Lower leg skin (tissue), 4 donors: ENCODE measurements at regions not wholly inside any gene's neighbourhood (a gene's known extent, or its start where the extent isn't known, plus 50 kb on each side); places are given as distances from the start of the nearest gene placed in this dataset.

ENCODE experiments used
- DNase-seq, 2 donors: peaks; one replicate each; pipeline ENCODE4 v3.0.0-alpha.2; 2019; ENCODE audit warnings: low spot score in 2 of 2
- H3K4me3 ChIP-seq: fragments of 200-600 bp; sonication (generic); 2 replicates; pipeline ENCODE4 v1.5.1; 2017; ENCODE audit warnings: mild to moderate bottlenecking, low read depth; ENCODE audit not compliant: poor library complexity, severe bottlenecking
- CTCF ChIP-seq, 3 donors: fragments of 450-650 bp; IDR thresholded peaks; one replicate each; pipeline ENCODE4 v1.5.1; 2016; ENCODE audit warnings: antibody characterized with exemption in 3 of 3, mild to moderate bottlenecking in 3 of 3, moderate library complexity in 2 of 3
- POLR2A ChIP-seq, 2 donors: fragments of 450-650 bp; IDR thresholded peaks; one replicate each; pipeline ENCODE4 v1.6.1; 2016 to 2017; ENCODE audit warnings: antibody characterized with exemption in 2 of 2, mild to moderate bottlenecking in 1 of 2, moderate library complexity in 1 of 2
- WGBS, 2 donors: methylation state at CpG; one replicate each; pipeline ENCODE4 v1.1.5; 2018; 5-methylcytosine and 5-hydroxymethylcytosine counted together
- intact Hi-C: fragments of 100-400 bp; cut with DNase I; formaldehyde crosslinking; loops from one replicate; pipeline ENCODE4 v1.15.0; 2023; ENCODE audit warnings: low total_unique reads

GRCh38 chr10:56139405-56139804 lies 221.7 kb downstream of the ZWINT start:
- intact Hi-C loops: no loop called here
- 44 to 47% methylated on average over 4 of the region's 4 CpGs for WGBS, 2 donors
- TF ChIP-seq CTCF (IDR thresholded peaks at IDR 0.05) (no peak), POLR2A (IDR thresholded peaks at IDR 0.05) (no peak)

GRCh38 chr10:56135828-56136227 lies 225.2 kb downstream of the ZWINT start:
- no peak overlapping the region for H3K4me3 ChIP-seq
- no peak for DNase-seq
- intact Hi-C loops: no loop called here
- 78 to 86% methylated on average over 4 of the region's 4 CpGs for WGBS, 2 donors
- TF ChIP-seq CTCF (IDR thresholded peaks at IDR 0.05) (no peak), POLR2A (IDR thresholded peaks at IDR 0.05) (no peak)

More at GRCh38 chr10:56139405-56139804, 221.7 kb downstream of the ZWINT start:
- no peak overlapping the region for H3K4me3 ChIP-seq
- DNase-seq: no peak

GRCh38 chr10:56123247-56123646 lies 237.8 kb downstream of the ZWINT start:
- TF ChIP-seq CTCF (IDR thresholded peaks at IDR 0.05): no peak
- no peak for DNase-seq
- intact Hi-C loops: no loop called here
- no peak overlapping the region for H3K4me3 ChIP-seq
- 57 to 59% methylated on average over 1 of the region's 1 CpG for WGBS, 2 donors

GRCh38 chr10:56116684-56117083 lies 244.4 kb downstream of the ZWINT start:
- H3K4me3 ChIP-seq: no peak overlapping the region
- intact Hi-C loops: no loop called here
- TF ChIP-seq CTCF (IDR thresholded peaks at IDR 0.05) (no peak), POLR2A (IDR thresholded peaks at IDR 0.05) (no peak)
- 23 to 28% methylated on average over 1 of the region's 1 CpG for WGBS, 2 donors
- DNase-seq: no peak

- TF ChIP-seq POLR2A (IDR thresholded peaks at IDR 0.05): no peak
- no peak for TF ChIP-seq CTCF (IDR thresholded peaks at IDR 0.05)
- intact Hi-C loops: no loop called here
- no peak overlapping the region for H3K4me3 ChIP-seq
- 89 to 97% methylated on average over 13 of the region's 13 CpGs for WGBS, 2 donors
- no peak for DNase-seq
These were observed 251.6 kb downstream of the ZWINT start for GRCh38 chr10:56109454-56109853.

GRCh38 chr10:56104923-56105322 lies 256.1 kb downstream of the ZWINT start:
- TF ChIP-seq CTCF (IDR thresholded peaks at IDR 0.05): no peak
- TF ChIP-seq POLR2A (IDR thresholded peaks at IDR 0.05): no peak
- 54 to 61% methylated on average over 4 of the region's 4 CpGs for WGBS, 2 donors
- no peak for DNase-seq
- intact Hi-C loops: no loop called here
- no peak overlapping the region for H3K4me3 ChIP-seq
